HG03460 (cell line): ENCODE measurements at regions not wholly inside any gene's neighbourhood (a gene's known extent, or its start where the extent isn't known, plus 50 kb on each side); places are given as distances from the start of the nearest gene placed in this dataset.
"Not testable (repeated sequence)": the region's sequence is repeated elsewhere in the genome, so short reads cannot be mapped to it uniquely, and the experiment has no call there.

Experiments
- ATAC-seq: cut with Tn5 transposase; IDR thresholded peaks from one replicate; pipeline ENCODE4 v1.9.1; 2021; ENCODE audit not compliant: unreplicated experiment

GRCh38 chr12:24679126-24679525 lies 269.8 kb downstream of the BCAT1 start:
- ATAC-seq: no peak

GRCh38 chr12:24678436-24678835 lies 270.5 kb downstream of the BCAT1 start:
- ATAC-seq: no peak

- no peak for ATAC-seq
Measured at GRCh38 chr12:24668563-24668962, 280.3 kb downstream of the BCAT1 start.

GRCh38 chr12:24664161-24664880 lies 284.6 kb downstream of the BCAT1 start:
- no peak for ATAC-seq

GRCh38 chr12:24661657-24662096 lies 287.2 kb downstream of the BCAT1 start:
- ATAC-seq: no peak

GRCh38 chr12:24659016-24659415 lies 289.9 kb downstream of the BCAT1 start:
- ATAC-seq: no peak

- not testable (repeated sequence) for ATAC-seq
Measured at GRCh38 chr12:24654344-24654743, 294.6 kb downstream of the BCAT1 start.

GRCh38 chr12:24649634-24650033 lies 299.3 kb downstream of the BCAT1 start:
- ATAC-seq: no peak

- no peak for ATAC-seq
Measured at GRCh38 chr12:24649209-24649608, 299.7 kb downstream of the BCAT1 start.

GRCh38 chr12:24645254-24645653 lies 303.6 kb downstream of the BCAT1 start:
- no peak for ATAC-seq

GRCh38 chr12:24643120-24644119 lies 305.5 kb downstream of the BCAT1 start:
- no peak for ATAC-seq

GRCh38 chr12:24639641-24640040 lies 309.3 kb downstream of the BCAT1 start:
- no peak for ATAC-seq

GRCh38 chr12:24632466-24632865 lies 316.4 kb downstream of the BCAT1 start:
- ATAC-seq: no peak

- ATAC-seq: no peak
Measured at GRCh38 chr12:24631676-24632426, 317.1 kb downstream of the BCAT1 start.

- ATAC-seq: no peak
Measured at GRCh38 chr12:24630856-24631255, 318.0 kb downstream of the BCAT1 start.

GRCh38 chr12:24630446-24630845 lies 318.5 kb downstream of the BCAT1 start:
- no peak for ATAC-seq

GRCh38 chr12:24625103-24625502 lies 323.8 kb downstream of the BCAT1 start:
- no peak for ATAC-seq

GRCh38 chr12:24619954-24620353 lies 328.9 kb downstream of the BCAT1 start:
- ATAC-seq: not testable (repeated sequence)

- no peak for ATAC-seq
Measured at GRCh38 chr12:24617471-24617870, 331.4 kb downstream of the BCAT1 start.

GRCh38 chr12:24615967-24616411 lies 332.9 kb downstream of the BCAT1 start:
- ATAC-seq: no peak

- ATAC-seq: no peak
Measured at GRCh38 chr12:24608637-24609285, 340.1 kb downstream of the BCAT1 start.
